Mesothelial cell of epicardium (in vitro differentiated cells): ENCODE measurements at regions not wholly inside any gene's neighbourhood (a gene's known extent, or its start where the extent isn't known, plus 50 kb on each side); places are given as distances from the start of the nearest gene placed in this dataset.

ENCODE experiments used
- DNase-seq, 2 experiments: peaks; one replicate each; pipeline ENCODE4 v3.0.0; 2021; ENCODE audit warnings: low spot score in 2 of 2; ENCODE audit not compliant: unreplicated experiment in 2 of 2
- H3K27ac Mint-ChIP-seq: 2 replicates; pipeline ENCODE4 v1.8.0; 2021; ENCODE audit warnings: mixed read lengths
- H3K27me3 Mint-ChIP-seq: 2 replicates; pipeline ENCODE4 v1.8.0; 2021; ENCODE audit warnings: low read depth, mixed read lengths
- H3K36me3 Mint-ChIP-seq: 2 replicates; pipeline ENCODE4 v1.8.0; 2021; ENCODE audit warnings: mixed read lengths
- H3K4me1 Mint-ChIP-seq: 2 replicates; pipeline ENCODE4 v1.8.0; 2021; ENCODE audit warnings: mixed read lengths
- H3K4me3 Mint-ChIP-seq: 2 replicates; pipeline ENCODE4 v1.8.0; 2021; ENCODE audit warnings: mild to moderate bottlenecking, moderate library complexity, mixed read lengths
- H3K9me3 Mint-ChIP-seq: 2 replicates; pipeline ENCODE4 v1.8.0; 2021; ENCODE audit warnings: mixed read lengths
- TF ChIP-seq, protein P1 (sequence below): fragments of 200-600 bp; sonication (generic); IDR thresholded peaks from one replicate; pipeline ENCODE4 v1.5.0; 2021; ENCODE audit warnings: antibody characterized with exemption; ENCODE audit not compliant: unreplicated experiment

DNA sequence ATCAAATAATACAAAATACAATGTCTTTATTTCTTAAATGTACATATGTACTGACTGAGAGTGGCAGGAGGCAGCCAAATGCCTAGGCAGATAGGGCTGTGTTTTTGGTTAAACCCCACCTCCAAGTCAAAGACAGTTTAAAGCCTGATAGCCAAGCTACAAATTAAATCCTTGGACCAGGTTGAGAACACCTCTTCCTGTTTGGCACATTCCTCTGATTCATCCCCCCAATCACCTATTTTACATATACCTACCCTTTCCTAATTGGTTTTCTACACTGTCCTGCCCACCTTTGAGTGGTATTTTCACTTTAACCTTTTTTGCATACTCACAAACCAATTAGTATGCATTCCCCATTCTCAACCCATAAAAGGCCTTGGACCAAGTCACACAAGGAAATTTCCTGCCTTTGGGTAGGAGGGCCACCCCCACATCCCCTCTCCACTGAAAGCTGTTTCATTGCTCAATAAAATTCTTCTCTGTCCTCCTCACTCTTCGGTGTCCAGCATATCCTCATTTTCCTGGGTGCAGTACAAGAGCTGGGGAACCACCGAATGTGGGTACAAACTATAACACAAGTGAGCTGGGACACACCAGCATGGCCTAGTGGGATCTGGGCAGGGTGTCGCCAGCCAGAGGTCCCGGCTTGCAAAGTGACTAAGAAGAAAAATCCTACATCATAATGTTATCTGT, 149.1 kb downstream of the UBE2E3 start:
- Mint-ChIP-seq H3K4me3 (no peak overlapping the region), H3K9me3 (no peaks in the 10 kb centered on the region), H3K36me3 (no peaks in the 10 kb centered on the region), H3K27ac (no peak overlapping the region), H3K4me1 (peaks cover 1% of the 10 kb centered on the region), H3K27me3 (no peaks in the 10 kb centered on the region)
- TF ChIP-seq, protein P1, sequence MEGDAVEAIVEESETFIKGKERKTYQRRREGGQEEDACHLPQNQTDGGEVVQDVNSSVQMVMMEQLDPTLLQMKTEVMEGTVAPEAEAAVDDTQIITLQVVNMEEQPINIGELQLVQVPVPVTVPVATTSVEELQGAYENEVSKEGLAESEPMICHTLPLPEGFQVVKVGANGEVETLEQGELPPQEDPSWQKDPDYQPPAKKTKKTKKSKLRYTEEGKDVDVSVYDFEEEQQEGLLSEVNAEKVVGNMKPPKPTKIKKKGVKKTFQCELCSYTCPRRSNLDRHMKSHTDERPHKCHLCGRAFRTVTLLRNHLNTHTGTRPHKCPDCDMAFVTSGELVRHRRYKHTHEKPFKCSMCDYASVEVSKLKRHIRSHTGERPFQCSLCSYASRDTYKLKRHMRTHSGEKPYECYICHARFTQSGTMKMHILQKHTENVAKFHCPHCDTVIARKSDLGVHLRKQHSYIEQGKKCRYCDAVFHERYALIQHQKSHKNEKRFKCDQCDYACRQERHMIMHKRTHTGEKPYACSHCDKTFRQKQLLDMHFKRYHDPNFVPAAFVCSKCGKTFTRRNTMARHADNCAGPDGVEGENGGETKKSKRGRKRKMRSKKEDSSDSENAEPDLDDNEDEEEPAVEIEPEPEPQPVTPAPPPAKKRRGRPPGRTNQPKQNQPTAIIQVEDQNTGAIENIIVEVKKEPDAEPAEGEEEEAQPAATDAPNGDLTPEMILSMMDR = no peak
- DNase-seq = no peak

DNA sequence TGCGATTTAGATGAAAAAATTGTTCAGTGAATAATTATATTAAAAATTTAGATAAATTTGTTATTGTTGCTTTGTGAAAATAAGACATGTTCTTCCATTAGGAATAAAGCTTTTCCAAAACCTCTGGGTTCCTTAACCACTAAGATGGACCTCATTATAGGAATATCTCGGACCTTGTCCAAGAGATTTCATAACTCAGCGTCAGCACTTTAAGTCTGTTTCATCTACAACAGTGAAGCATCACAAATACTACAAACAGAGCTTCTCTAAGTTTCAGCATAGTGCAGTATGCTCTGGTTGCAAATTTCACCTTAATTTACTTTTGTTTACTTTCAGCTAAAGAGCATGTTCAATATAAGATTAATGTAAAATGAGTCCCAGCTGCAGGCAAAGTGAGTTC, 150.3 kb downstream of the UBE2E3 start:
- DNase-seq = no peak
- H3K27me3 Mint-ChIP-seq = no peaks in the 10 kb centered on the region
- H3K36me3 Mint-ChIP-seq = no peaks in the 10 kb centered on the region
- no peak overlapping the region for H3K4me3 Mint-ChIP-seq
- no peak overlapping the region for H3K27ac Mint-ChIP-seq
- H3K9me3 Mint-ChIP-seq = peaks cover under 1% of the 10 kb centered on the region
- TF ChIP-seq, protein P1 = no peak
- H3K4me1 Mint-ChIP-seq = no peaks in the 10 kb centered on the region

DNA sequence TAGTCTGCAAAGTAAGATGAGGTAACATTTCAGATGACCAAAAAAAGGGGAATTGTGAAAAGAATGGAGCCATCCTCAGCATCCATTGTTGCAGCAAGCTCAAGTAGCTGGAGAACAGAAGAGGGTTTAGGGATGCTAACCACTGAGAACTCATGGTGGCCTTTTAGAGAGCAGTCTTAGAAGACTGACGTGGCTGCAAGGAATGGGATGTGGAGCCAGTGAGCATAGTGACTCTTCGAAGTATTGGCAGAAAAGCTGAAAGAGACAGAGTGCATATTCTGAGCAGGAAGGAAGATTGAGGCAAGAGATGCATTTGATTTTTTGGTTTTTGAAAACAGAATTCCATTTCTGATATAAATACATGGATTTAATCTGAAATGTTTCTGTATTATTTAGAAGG, 151.2 kb downstream of the UBE2E3 start:
- H3K4me1 Mint-ChIP-seq = no peaks in the 10 kb centered on the region

DNA sequence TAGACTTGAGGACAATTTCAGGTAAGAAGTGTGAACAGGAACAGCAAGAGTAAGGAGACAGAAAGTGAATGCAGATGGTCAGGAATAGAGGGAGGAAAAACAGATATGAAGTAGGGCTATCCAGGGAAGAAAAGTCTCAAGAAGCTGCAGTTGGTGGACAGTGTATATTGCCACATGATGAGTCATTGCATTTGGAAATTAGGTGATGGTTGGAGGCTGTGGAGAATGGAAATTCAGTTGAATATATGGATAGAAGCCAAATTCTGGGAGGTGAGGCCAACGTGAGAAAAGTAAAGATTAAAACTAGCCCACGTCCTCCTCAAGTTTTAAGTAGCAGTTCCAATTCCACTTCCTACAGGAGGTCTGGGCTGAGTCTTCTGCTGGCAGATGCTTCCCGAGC, 158.4 kb downstream of the UBE2E3 start:
- no peaks in the 10 kb centered on the region for H3K27me3 Mint-ChIP-seq
- no peak overlapping the region for H3K4me3 Mint-ChIP-seq
- no peaks in the 10 kb centered on the region for H3K36me3 Mint-ChIP-seq
- no peak overlapping the region for H3K27ac Mint-ChIP-seq
- H3K4me1 Mint-ChIP-seq = no peaks in the 10 kb centered on the region
- peaks cover 6% of the 10 kb centered on the region for H3K9me3 Mint-ChIP-seq
- DNase-seq = no peak
- TF ChIP-seq, protein P1 = no peak

More for the DNA sequence above, 151.2 kb downstream of the UBE2E3 start:
- TF ChIP-seq, protein P1 = no peak
- Mint-ChIP-seq H3K4me3 (no peak overlapping the region), H3K36me3 (no peaks in the 10 kb centered on the region), H3K27me3 (no peaks in the 10 kb centered on the region), H3K9me3 (peaks cover 6% of the 10 kb centered on the region), H3K27ac (no peak overlapping the region)
- no peak for DNase-seq

DNA sequence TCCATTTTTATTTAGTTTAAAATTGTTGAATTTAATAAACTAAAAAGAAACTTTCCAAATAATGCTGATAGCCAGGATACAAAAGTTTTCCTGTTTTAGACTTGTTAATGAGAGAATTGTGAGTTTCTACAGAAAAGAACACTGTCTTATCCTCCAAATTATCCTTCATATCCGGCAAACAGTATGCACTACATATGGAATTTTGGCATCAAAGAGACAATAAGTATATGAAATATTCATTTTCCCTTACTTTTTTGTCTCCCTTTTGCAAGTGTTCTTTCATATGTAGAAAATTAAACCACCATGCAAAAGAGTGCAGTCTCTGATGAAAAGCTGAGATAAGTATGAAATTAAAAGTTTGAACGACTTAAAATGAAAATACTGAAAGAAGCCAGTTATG, 159.4 kb downstream of the UBE2E3 start:
- no peak for DNase-seq
- Mint-ChIP-seq H3K27ac (no peak overlapping the region), H3K4me3 (no peak overlapping the region), H3K27me3 (no peaks in the 10 kb centered on the region), H3K36me3 (no peaks in the 10 kb centered on the region), H3K4me1 (no peaks in the 10 kb centered on the region), H3K9me3 (peaks cover 6% of the 10 kb centered on the region)
- TF ChIP-seq, protein P1 = no peak
